ENCODE measurements at regions not wholly inside any gene's neighbourhood (a gene's known extent, or its start where the extent isn't known, plus 50 kb on each side); places are given as distances from the start of the nearest gene placed in this dataset.
"Not testable (repeated sequence)": the region's sequence is repeated elsewhere in the genome, so short reads cannot be mapped to it uniquely, and the experiment has no call there.

- no peak for DNase-seq (ENCODE audit: low spot score)
These were observed 61.8 kb upstream of the PGBD5 start for GRCh38 chr1:230487773-230488428.

- no peak for DNase-seq (ENCODE audit: low spot score)
These were observed 50.5 kb upstream of the PGBD5 start for GRCh38 chr1:230476622-230477003.

- DNase-seq (ENCODE audit: low spot score): not testable (repeated sequence)
These were observed 49.9 kb upstream of the PGBD5 start for GRCh38 chr1:230475856-230476621.
